Keratinocyte (primary cell): ENCODE measurements at regions not wholly inside any gene's neighbourhood (a gene's known extent, or its start where the extent isn't known, plus 50 kb on each side); places are given as distances from the start of the nearest gene placed in this dataset.

Experiments
- EZH2 ChIP-seq: IDR thresholded peaks from one replicate; pipeline ENCODE4 v1.6.1; 2012; ENCODE audit warnings: inconsistent platforms, mild to moderate bottlenecking, low read length, moderate library complexity
- TF ChIP-seq, protein P1 (sequence below), 3 experiments: IDR thresholded peaks in 1 of 3; conservative IDR thresholded peaks in 1 of 3; optimal IDR thresholded peaks in 1 of 3; 2 replicates in 2 of 3; 3 replicates in 1 of 3; pipeline versions ENCODE3 to v1.5.1; 2011; ENCODE audit warnings: low read length in 3 of 3, mild to moderate bottlenecking in 3 of 3, moderate library complexity in 2 of 3, control low read depth in 1 of 3, inconsistent platforms in 1 of 3; ENCODE audit not compliant: insufficient read depth in 2 of 3; ENCODE audit errors: extremely low read depth in 1 of 3

DNA sequence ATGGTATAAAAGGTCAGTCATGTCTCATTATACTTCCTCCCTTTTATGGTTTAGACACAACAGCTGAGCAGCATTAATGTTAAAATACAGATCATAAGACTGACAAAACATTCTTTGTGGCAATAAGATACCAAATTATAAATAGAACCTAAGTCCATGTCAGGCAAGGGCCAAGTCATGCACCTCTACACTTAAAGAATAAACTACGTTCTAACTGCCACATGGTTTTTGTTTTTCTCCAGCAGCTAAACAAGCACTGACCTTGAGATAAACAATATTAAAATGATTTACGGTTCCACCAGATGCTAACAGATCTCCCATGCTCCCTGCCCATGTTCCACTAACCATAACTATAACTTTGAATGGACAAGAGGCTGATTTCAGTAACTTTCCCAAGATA, 368.6 kb upstream of the TFPI start:
- TF ChIP-seq, protein P1, sequence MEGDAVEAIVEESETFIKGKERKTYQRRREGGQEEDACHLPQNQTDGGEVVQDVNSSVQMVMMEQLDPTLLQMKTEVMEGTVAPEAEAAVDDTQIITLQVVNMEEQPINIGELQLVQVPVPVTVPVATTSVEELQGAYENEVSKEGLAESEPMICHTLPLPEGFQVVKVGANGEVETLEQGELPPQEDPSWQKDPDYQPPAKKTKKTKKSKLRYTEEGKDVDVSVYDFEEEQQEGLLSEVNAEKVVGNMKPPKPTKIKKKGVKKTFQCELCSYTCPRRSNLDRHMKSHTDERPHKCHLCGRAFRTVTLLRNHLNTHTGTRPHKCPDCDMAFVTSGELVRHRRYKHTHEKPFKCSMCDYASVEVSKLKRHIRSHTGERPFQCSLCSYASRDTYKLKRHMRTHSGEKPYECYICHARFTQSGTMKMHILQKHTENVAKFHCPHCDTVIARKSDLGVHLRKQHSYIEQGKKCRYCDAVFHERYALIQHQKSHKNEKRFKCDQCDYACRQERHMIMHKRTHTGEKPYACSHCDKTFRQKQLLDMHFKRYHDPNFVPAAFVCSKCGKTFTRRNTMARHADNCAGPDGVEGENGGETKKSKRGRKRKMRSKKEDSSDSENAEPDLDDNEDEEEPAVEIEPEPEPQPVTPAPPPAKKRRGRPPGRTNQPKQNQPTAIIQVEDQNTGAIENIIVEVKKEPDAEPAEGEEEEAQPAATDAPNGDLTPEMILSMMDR (optimal IDR thresholded peaks at IDR 0.05 in 1 of 3, IDR thresholded peaks at IDR 0.05 in 1 of 3, conservative IDR thresholded peaks at IDR 0.05 in 1 of 3; ENCODE audit: extremely low read depth in 1 of 3, insufficient read depth in 2 of 3, low read length in 3 of 3), result no peak
- TF ChIP-seq EZH2, result no peak
